ENCODE measurements at regions not wholly inside any gene's neighbourhood (a gene's known extent, or its start where the extent isn't known, plus 50 kb on each side); places are given as distances from the start of the nearest gene placed in this dataset.

- TF ChIP-seq CTCF (IDR thresholded peaks at IDR 0.05), result no peak
- TF ChIP-seq EP300 (IDR thresholded peaks at IDR 0.05), result no peak
- no peak for TF ChIP-seq POLR2A (IDR thresholded peaks at IDR 0.05)
- TF ChIP-seq POLR2AphosphoS5 (IDR thresholded peaks at IDR 0.05), result no peak
- Histone ChIP-seq H3K4me1 (peaks cover 8% of the 10 kb centered on the region), H3K4me3 (no peak overlapping the region), H3K27ac (no peak overlapping the region), H3K36me3 (no peaks in the 10 kb centered on the region), H3K27me3 (no peaks in the 10 kb centered on the region), H3K9me3 (no peaks in the 10 kb centered on the region)
- no peak for DNase-seq (ENCODE audit: low spot score in 2 of 2)
- WGBS, result 51% methylated on average over 3 of the region's 3 CpGs
Observed at GRCh38 chr4:72899621-72900020, 169.9 kb downstream of the COX18 start.

GRCh38 chr4:72899214-72899613 lies 170.3 kb downstream of the COX18 start:
- H3K27ac ChIP-seq, result no peak overlapping the region
- no peaks in the 10 kb centered on the region for H3K36me3 ChIP-seq
- TF ChIP-seq POLR2A (IDR thresholded peaks at IDR 0.05) (no peak), POLR2AphosphoS5 (IDR thresholded peaks at IDR 0.05) (no peak), CTCF (IDR thresholded peaks at IDR 0.05) (no peak), EP300 (IDR thresholded peaks at IDR 0.05) (no peak)
- H3K27me3 ChIP-seq, result no peaks in the 10 kb centered on the region
- no peaks in the 10 kb centered on the region for H3K9me3 ChIP-seq
- no peak for DNase-seq (ENCODE audit: low spot score in 2 of 2)
- no peak overlapping the region for H3K4me3 ChIP-seq
- 92% methylated on average over 6 of the region's 6 CpGs for WGBS
- peaks cover 8% of the 10 kb centered on the region for H3K4me1 ChIP-seq

- H3K4me3 ChIP-seq, result no peak overlapping the region
- H3K4me1 ChIP-seq, result peaks cover 8% of the 10 kb centered on the region
- no peak for DNase-seq (ENCODE audit: low spot score in 2 of 2)
- no peaks in the 10 kb centered on the region for H3K9me3 ChIP-seq
- no peaks in the 10 kb centered on the region for H3K36me3 ChIP-seq
- H3K27ac ChIP-seq, result no peak overlapping the region
- TF ChIP-seq POLR2AphosphoS5 (IDR thresholded peaks at IDR 0.05) (peak in 2 of 3 donors; percentile 41 to 42), POLR2A (IDR thresholded peaks at IDR 0.05) (no peak)
- WGBS, result 54% methylated on average over 3 of the region's 3 CpGs
- H3K27me3 ChIP-seq, result no peaks in the 10 kb centered on the region
Observed at GRCh38 chr4:72896515-72896914, 173.0 kb downstream of the COX18 start.

GRCh38 chr4:72895408-72895807 lies 174.1 kb downstream of the COX18 start:
- Histone ChIP-seq H3K4me3 (no peak overlapping the region), H3K4me1 (peaks cover 2% of the 10 kb centered on the region), H3K27ac (no peak overlapping the region), H3K9me3 (no peaks in the 10 kb centered on the region), H3K36me3 (no peaks in the 10 kb centered on the region), H3K27me3 (no peaks in the 10 kb centered on the region)
- DNase-seq (ENCODE audit: low spot score in 2 of 2), result no peak
- no peak for TF ChIP-seq CTCF (IDR thresholded peaks at IDR 0.05)
- no peak for TF ChIP-seq POLR2A (IDR thresholded peaks at IDR 0.05)
- no peak for TF ChIP-seq POLR2AphosphoS5 (IDR thresholded peaks at IDR 0.05)
- no peak for TF ChIP-seq EP300 (IDR thresholded peaks at IDR 0.05)
- WGBS, result 72% methylated on average over 5 of the region's 5 CpGs

- Histone ChIP-seq H3K27me3 (no peaks in the 10 kb centered on the region), H3K4me3 (no peak overlapping the region), H3K36me3 (no peaks in the 10 kb centered on the region), H3K27ac (peak overlapping the region; percentile 5), H3K4me1 (peaks cover 2% of the 10 kb centered on the region), H3K9me3 (no peaks in the 10 kb centered on the region)
- WGBS, result 57% methylated on average over 2 of the region's 2 CpGs
- no peak for DNase-seq (ENCODE audit: low spot score in 2 of 2)
- TF ChIP-seq POLR2AphosphoS5 (IDR thresholded peaks at IDR 0.05) (no peak), POLR2A (IDR thresholded peaks at IDR 0.05) (no peak), CTCF (IDR thresholded peaks at IDR 0.05) (no peak), EP300 (IDR thresholded peaks at IDR 0.05) (no peak)
Observed at GRCh38 chr4:72893354-72894066, 176.0 kb downstream of the COX18 start.
